ENCODE measurements at regions not wholly inside any gene's neighbourhood (a gene's known extent, or its start where the extent isn't known, plus 50 kb on each side); places are given as distances from the start of the nearest gene placed in this dataset.
"Not testable (repeated sequence)": the region's sequence is repeated elsewhere in the genome, so short reads cannot be mapped to it uniquely, and the experiment has no call there.

DNA sequence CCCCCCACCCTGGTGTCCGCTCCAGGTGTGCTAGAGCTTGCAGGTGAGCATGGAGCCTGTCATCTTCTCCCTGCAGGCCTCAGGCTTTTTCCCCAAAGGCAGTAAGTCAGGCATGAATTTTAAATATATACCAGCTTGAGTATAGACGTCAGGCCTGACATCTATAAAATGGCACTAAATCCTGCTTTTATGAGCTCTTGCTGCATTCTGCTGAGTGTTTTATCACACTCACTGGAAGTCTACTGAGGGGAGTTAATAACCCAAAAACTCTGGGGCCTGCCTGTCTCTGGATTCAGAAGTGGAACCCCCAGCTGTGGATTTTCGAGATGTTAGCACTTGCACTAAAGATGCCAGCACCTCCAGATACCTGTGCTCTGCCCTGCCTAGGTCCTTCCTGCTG lies 133.4 kb upstream of the TOP1 start:
- DNase-seq, result no peak

DNA sequence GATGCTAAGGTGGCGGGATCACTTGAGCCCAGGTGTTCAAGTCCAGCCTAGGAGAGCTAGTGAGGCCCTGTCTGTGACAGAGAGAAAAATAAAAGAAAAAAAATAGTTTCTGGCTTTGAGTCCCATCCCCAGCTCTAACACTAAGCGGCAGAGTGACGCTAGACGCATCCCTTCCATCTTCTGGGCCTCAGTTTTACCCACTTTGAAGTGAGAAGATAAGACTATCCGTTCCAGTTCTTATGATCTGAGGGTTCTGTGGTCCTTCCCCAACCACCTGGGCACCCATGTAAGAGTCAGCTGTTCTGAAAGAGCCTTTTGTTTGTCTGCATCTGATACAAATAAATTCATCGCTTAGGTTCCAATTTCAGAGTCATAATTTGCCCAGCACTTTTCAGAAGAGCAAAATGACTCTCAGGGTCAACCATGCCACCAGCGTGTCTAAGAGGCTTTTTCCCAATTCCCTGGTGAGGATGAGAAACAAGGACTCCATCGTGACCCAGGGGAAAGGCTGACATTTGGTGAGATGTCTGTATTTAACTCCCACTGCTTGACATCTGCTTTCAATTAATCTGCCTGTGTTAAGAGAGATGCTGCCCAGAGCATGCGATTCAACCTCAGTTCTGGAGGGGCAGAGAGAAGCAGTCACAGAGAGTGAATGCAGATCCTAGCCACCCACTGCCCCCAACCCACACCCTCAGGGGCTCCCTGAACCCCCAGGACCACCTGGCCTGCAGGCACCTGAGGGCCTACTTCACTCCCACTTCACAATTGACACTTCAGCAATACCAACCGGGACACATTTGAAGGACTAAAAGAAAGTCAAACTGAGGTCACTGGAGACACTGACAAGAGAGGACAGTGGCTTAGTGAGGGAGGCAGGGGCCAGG lies 131.6 kb upstream of the TOP1 start:
- no peak for DNase-seq

GRCh38 chr20:40899344-40899743 lies 129.3 kb upstream of the TOP1 start:
- DNase-seq, result no peak

DNA sequence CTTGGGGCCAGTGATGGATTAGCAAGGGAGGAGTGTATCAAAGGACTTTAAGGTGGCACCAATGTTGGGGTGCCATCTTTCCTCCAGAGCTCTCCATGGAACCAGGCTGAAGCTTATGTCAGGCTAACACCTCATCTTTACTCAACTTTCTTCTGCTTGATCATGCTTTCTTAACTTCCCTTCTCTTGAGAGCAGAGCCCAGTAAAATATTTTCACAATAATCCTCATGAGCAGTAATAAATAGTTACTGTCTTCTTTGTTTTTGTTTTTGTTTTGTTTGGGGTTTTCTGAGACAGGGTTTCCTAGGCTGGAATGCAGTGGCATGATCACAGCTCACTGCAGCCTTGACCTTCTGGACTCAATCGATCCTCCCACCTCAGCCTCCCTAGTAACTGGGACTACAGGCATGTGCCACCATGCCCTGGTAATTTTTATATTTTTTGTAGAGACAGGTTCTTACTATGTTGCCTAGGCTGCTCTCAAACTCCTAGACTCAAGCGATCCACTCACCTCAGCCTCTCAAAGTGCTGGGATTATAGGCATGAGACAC lies 127.9 kb upstream of the TOP1 start:
- DNase-seq, result no peak

GRCh38 chr20:40902661-40903060 lies 126.0 kb upstream of the TOP1 start:
- DNase-seq, result no peak

DNA sequence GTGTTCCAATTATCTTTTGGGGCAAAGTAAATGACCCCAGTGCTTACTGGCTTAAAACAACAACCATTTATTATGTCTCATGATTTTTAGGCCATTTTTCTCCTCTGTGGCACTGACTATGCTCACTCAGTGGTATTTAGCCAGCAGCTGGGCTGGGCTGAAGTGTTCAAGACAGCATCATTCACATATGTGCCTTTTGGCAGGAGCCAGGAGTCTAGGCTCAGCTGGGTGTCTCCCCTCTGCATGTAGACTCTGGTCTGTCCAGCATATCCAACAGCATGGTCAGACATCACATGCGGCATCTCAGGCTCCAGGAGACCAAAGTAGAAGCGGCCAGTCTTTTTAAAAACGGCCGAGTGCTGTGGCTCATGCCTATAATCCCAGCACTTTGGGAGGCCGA lies 120.3 kb upstream of the TOP1 start:
- DNase-seq, result no peak

- DNase-seq, result not testable (repeated sequence)
Measured at GRCh38 chr20:40909489-40909888, 119.1 kb upstream of the TOP1 start.

GRCh38 chr20:40910436-40910835 lies 118.2 kb upstream of the TOP1 start:
- DNase-seq, result not testable (repeated sequence)

DNA sequence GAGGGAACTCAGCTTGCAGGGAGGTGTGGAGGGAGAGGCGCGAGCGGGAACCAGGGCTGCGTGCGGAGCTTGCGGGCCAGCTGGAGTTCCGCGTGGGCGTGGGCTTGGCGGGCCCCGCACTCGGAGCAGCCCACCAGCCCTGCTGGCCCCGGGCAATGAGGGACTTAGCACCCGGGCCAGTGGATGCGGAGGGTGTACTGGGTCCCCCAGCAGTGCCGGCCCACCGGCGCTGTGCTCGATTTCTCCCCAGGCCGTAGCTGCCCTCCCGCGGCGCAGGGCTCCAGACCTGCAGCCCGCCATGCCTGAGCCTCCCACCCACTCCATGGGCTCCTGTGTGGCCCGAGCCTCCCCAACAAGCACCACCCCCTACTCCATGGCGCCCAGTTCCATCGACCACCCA lies 117.5 kb upstream of the TOP1 start:
- DNase-seq, result not testable (repeated sequence)

GRCh38 chr20:40913224-40914185 lies 115.1 kb upstream of the TOP1 start:
- no peak for DNase-seq

- no peak for DNase-seq
Measured at GRCh38 chr20:40915756-40916155, 112.9 kb upstream of the TOP1 start.

DNA sequence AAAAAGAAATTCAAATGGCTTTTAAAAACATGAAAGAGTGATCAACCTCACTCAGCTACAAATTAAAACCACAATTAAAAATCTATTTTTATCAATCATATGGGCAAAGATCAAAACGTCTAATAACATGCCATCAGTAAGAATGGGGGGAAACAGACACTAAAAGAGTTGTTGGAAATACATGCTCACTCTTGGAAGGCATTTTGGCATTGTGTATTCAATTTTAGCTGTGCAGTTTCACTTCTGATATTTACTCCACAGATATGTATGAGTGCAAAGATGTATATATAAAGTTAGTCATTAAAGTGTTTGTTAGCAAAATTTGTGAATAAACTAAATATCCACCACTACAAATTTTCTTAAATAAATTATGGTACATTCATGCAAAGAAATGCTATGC lies 112.3 kb upstream of the TOP1 start:
- no peak for DNase-seq

DNA sequence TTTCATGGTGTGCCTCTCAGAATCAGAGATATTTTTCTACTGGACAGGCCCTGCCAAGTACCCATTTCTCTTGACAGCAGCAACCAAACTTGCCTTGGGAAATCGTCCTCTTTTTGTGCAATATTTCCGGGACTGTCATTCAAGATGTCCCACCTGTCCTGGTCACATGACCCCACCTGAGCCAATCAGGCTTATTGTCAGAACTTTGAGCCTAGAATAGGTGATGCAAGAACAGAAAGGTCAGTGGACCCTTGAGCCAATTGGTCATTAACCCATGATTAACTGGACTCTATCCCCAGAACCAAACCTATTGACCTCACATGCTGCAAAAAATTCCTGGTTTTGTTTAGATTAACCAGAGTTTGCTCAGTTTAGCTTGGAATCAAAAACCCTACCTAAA lies 108.3 kb upstream of the TOP1 start:
- no peak for DNase-seq

GRCh38 chr20:40922865-40923264 lies 105.8 kb upstream of the TOP1 start:
- DNase-seq, result no peak

- no peak for DNase-seq
Measured at GRCh38 chr20:40925829-40926510, 102.7 kb upstream of the TOP1 start.

DNA sequence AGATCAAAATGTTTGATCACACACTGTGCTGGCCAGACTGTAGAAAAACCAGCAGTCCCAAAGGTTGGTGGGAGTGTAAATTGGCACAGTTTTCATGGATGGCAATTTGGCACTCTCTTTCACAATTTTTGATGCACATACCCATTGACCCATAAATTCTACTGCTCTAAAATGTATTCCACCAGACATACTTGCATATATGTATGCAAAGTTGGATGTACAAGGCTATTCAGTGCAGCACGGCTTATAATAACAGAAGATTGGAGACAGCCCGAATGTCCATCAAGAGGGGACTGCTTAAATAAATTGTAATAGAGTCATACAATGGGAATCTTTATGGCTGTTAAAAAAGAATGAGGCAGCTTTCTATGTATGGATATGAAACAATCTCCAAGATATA lies 101.7 kb upstream of the TOP1 start:
- no peak for DNase-seq

GRCh38 chr20:40930561-40930960 lies 98.1 kb upstream of the TOP1 start:
- no peak for DNase-seq

DNA sequence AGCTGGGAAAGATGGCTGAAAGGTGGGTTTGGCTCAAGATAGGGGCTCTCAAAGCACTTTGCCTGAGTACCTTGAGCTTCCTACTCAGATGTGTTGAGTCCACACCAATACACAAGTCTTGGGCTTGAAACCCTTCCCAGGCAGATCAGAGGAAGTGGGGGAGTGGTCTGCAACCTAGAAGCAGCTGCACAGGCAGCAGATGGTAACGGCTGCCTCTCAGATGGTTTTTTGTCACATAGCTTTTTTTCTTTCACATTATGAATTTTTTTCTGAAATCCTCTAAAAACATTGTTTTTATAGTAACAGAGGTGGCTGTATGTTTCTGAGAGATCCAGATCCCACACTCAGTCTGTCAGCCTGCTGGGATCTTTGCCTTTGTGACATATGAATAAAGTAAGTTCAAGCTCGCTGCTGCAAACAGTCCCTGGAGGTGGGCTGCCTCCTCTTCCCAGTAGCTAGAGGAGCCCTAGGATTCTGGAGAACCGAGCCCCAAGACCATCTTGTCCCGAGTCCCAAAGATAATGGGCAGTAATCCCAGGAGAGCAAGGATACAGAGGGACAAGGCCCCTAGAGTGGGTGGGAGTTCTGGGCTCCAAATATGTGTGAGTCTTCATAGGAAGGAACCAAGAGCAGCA lies 97.1 kb upstream of the TOP1 start:
- DNase-seq, result no peak

DNA sequence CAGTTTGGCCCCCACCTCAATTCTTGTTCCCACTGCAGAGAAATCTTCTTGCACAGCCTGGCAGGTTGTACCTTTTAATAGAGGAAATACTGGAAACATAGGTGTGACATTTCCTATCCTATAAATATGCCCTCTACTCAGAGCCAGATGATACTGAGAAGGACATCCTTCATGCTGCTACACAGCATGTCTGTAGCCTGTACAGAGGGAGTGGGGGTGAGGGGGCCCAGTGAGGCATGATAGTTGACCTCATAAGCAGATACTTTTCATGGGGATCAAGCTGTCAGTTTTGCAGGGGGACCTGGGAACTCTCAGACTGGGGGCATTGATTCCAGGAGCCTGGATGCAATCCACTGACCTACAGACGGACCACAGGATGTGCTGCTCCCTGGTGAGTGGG lies 96.2 kb upstream of the TOP1 start:
- no peak for DNase-seq

DNA sequence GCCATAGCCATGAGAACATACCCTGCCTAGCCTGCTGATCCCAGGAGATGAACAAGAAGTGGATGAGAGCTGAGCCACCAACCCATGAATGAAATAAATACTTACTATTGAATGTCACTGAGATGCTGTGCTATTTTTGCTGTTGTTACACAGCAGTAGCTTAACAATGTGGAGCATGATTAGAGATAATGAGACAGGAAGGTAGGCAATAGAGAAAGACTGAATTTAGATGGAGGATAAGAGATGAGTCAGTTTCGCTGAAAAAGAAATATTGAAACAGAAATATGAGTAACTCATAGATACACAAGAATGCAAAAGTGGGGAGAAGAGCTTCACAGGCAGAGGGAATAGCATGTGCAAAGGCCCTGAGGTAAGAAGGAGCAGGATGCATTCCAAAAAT lies 94.9 kb upstream of the TOP1 start:
- no peak for DNase-seq

GRCh38 chr20:40938020-40938419 lies 90.6 kb upstream of the TOP1 start:
- no peak for DNase-seq

- DNase-seq, result no peak
Measured at GRCh38 chr20:40939667-40940066, 89.0 kb upstream of the TOP1 start.

All from SIG-M5 (cell line).